Activated naive CD4-positive, alpha-beta T cell (primary cell): ENCODE measurements at regions not wholly inside any gene's neighbourhood (a gene's known extent, or its start where the extent isn't known, plus 50 kb on each side); places are given as distances from the start of the nearest gene placed in this dataset.

Experiments
- DNase-seq, 4 experiments: peaks; one replicate each; lab custom pipeline; 2025; lab: John Stamatoyannopoulos, UW

DNA sequence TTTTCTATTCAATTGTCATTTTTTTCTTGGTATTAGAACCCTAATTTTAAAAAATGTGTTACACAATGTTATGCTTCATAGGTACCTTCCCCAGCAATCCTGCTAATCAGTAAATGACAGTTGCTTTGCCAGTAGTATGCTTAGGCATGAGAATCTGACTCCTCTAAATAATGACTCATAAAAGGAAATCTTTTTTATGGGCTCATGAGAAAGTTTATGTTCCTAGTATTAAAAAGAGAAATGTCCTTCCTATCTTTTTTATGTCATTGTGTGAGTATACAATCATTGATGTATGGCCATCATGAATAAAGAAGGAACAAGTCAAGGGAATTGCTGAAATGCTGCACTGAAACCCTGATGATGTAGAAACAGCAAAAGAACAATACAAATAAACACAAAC is 1237.7 kb upstream of the PCDH20 start:
- no peak for DNase-seq

DNA sequence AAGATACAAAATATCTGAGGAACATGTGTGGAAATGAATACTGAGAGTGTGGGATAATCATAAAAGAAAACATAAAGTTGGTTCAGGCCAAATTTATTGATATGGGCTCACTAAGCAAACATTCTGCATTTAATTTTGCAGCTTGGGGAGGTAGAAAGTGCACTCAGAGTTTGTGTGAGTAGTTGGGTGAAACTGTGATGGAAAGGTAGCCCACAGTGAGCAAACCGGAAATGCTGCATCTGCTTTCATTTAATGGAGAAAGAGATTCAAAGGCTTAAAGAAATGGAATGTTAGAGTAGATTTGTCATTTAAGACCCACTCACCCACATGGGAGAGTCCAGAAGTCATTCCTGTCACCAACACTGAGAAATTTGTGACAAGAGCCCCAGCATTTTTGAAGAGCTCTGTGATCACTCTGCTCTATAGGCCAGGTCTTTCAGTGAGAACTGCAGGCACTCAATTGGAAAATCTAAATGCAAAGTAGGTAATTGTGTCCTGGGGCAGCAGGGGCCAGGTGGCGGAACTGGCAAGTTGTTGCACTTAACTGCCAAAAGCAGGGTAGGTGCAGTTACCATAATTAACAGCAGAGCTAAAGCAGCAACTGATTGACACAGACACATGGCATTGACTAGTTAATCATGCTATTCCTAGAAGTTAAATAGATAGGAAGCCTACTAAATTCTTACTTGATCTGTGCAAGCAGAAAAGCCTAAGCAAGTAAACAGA is 1228.3 kb upstream of the PCDH20 start:
- DNase-seq: no peak

DNA sequence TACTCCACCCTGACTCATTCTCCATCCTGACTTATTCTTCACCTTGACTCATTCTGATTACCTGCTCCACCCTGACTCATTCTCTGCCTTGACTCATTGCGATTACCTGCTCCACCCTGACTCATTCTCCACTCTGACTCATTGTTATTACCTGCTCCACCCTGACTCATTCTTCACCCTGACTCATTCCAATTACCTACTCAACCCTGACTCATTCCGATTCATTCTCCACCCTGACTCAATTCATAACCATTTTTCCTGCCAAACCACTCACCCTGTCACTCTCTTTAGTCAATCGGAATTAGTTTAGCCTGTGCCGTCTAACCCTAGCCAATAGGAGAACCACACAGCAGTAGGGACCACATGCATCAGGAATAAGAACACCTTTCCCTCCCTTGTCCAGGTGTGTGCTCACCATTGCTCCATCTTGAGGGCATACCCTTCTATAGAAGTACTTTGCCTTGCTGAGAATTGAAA is 1227.4 kb upstream of the PCDH20 start:
- DNase-seq: no peak

DNA sequence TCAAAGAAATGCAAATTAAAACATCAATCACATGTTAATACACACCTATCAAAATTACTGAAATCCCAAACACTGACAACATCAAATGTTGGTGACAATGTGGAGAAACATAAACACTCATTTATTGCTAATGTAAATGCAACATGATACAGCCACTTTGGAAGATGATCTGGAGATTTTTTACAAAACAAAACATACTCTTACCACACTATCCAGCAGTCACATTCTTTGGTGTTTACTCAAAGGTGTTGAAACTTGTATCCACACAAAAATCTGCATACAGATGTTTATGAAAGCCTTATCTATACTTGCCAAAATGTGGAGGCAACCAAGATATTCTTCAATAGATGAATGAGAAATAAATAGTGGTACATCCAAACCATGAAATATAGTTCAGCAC is 1219.5 kb upstream of the PCDH20 start:
- no peak for DNase-seq

DNA sequence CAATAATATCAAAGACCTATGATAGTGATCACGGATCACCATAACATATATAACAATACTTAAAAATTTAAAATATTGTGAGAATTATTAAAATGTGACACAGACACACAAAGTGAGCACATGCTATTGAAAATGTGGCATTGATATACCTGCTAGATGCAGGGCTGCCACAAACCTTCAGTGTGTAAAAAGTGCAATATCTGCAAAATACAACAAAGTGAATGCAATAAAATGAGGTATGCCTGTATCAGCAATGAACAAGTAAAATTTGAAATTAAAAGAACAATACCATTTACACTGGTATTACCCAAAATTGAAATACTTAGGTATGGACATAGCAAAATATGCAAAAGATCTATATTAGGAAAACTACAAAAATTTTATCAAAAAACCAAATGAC is 1217.8 kb upstream of the PCDH20 start:
- DNase-seq: no peak

DNA sequence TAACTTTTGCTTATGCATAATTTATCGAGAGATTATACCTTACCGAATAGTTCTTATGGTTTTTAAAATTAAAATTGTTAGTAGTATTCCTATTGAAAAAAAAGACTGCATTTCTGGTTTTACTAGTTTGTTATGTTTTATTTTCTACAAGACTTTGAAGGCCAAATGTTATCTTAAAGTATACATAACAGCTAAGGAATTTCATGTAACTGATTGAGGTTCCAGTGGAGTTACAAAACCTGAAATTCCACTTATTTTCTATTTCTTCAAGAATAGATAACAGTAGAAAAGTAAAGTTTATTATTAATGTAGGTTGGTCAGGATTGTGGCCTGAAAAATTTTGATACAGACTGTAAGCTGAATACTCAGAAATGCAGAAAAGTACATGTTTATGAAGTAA is 1216.0 kb upstream of the PCDH20 start:
- DNase-seq: no peak

DNA sequence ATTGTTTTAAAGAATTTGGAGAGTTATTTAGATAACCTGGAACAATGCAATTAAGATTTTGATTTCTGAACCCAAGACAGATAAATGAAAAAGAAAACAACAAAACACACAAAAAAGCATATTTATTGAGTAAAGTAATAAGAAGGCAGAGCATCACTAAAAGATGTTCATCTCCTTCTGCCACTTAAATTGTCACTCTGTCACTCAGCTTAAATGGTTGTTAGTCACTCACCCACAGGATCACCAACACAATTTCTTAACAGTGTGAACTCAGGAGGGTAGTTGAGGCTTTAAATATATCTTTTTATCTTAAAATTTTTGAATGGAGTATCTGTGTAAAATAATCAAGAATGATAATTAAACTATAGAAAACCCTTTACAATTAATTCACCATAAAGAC is 1215.5 kb upstream of the PCDH20 start:
- no peak for DNase-seq

DNA sequence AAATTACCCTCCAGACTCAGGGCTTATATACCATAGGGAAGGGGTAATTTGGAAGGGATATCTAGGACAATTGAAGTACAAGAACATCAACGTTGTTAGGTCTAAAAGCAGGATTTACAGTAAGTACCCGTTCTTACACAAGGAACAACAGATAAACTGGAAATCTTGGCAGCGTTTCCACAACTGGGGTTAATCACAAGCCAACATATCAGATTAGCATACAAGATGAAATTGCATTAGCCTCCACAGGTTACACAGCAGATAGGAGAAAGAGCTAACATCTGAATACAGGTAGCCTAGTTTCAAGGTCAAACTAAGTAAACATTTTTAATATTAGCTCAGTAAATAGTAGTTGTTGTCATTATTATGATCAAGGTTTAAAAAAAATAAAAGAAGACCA is 1214.0 kb upstream of the PCDH20 start:
- DNase-seq: no peak

DNA sequence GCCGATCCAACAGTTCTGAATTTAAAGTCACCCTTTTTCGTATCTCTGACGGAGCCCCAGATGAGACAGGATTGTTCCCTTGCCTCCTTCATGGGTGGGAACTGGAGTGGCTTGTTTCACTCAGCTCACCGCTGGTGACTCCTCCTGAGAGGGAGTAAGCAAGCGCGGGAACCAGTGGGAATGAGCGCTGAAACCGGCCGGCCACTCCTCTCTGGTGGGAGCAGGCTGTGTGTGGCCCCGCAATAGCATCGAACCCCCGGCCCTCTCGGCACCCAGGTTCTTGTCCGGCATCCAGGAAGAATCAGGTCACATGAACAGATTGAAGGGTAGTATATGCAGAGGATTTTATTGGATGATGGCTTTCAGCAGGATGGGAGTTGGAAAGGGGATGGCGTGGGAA is 1211.6 kb upstream of the PCDH20 start:
- no peak for DNase-seq

DNA sequence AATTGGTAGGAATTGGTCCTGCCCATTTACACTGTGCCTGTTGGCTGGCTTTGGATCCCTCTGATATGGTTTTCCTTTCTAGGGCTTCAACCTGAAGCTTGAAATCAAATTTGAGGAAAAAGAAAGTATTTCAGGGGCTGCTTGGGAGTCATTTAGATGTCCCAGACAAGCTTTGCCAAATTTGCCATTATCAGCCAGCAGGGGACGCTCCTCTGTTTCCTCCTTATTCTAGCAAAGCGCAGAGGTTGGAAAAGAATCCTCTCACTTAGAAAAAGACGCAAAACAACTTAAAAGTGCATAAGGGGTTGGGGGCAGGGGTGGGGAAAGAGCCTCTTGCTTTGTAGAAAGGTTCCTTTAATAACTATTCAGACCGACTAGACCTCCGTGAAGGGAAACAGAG is 1211.1 kb upstream of the PCDH20 start:
- no peak for DNase-seq

DNA sequence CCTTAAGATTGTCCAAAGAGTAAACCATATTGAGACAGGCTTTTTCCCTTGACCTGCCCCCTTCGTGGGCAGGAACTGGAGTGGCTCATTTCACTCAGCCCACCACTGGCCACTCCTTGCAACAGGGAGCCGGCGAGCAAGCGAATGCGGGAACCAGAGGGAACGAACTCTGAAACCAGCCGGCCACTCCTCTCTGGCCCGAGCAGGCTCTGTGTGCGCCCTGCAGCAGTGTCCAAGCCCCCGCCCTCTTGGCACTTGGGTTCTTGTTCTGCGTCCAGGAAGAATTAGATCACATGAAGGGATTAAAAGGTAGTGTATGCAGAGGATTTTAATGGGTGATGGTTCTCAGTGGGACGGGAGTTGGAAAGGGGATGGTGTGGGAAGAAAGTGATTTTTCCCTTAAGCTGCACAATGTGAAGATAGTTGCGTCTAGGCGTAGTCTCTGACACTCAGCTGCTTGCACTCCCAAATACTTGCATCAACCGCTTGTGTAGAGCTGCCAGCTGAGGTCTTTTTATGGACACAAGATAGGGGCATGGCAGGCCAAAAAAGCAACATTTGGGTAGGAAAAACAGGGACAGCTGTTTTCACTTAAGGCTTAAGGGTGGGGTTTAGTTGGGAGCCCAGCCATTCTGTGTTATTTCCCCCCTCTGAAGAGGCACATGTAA is 1209.7 kb upstream of the PCDH20 start:
- no peak for DNase-seq

DNA sequence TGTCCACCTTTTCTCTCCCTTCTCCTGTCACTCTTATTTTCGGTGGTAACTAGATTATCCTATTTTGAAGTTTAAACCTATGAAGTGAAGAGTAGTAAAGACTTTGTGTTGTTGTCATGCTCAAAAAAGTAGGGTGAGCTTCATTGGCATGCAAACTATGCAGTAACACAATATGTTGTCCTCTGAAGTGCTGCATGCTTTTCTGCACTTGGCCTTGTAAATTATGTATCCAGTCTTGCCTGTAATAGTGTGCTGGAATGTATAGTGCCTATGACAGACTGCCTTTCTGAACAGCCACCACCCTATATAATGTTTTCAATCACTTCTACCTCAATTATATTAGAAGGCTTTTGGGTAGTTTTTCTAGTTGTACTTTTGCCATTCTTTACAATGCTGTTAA is 1198.2 kb upstream of the PCDH20 start:
- DNase-seq: no peak

DNA sequence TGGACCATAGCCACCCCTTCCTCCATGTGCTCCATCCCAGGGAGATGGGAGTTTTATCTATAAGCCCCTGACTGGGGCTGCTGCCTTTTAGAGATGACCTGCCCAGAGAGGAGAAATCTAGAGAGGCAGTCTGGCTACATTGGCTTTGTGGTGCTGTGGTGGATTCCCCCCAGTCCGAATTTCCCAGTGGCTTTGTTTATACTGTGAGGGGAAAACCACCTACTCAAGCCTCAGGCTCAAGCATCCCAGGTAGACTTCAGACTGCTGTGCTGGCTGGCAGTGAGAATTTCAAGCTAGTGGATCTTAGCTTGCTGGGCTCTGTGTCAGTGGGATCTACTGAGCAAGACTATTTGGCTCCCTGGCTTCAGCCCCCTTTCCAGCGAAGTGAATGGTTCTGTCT is 1195.7 kb upstream of the PCDH20 start:
- DNase-seq: no peak

DNA sequence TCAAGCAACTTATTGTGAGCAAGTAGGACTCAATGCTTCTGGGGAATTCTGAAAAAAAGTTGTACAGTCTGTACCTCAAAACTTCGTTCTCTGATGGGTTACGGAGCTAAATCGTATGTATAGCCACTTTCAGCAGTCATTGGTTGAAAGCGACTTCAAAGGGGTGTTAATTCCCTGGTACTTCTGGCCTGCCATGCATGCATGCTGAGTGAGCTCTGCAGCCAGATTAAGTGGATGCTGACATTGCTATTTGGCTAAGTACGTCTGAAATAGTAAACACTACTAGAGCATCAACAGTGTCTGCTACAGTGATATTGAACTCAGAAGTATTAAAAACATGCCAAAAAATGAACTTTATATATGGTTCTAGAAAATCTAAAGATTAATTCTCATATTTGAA is 1183.1 kb upstream of the PCDH20 start:
- DNase-seq: no peak

DNA sequence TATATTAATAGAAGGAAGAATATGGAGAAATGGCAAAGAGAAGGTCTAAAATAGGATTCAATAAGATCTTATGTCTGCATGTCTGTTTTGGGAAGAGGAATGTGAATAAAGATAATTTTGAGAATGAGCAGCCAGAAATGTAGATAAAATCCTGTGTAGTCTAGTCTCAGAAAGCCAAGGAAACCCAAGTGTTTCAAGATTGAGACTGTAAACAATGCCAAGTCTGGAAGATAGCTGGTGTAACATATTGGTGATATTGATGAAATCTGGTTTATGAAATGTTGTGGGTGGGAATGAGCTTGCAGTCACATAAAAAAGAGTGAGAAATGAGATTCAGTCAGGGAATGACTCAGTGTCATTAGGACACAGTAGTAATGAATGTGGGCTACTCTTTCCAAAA is 1180.3 kb upstream of the PCDH20 start:
- DNase-seq: no peak

DNA sequence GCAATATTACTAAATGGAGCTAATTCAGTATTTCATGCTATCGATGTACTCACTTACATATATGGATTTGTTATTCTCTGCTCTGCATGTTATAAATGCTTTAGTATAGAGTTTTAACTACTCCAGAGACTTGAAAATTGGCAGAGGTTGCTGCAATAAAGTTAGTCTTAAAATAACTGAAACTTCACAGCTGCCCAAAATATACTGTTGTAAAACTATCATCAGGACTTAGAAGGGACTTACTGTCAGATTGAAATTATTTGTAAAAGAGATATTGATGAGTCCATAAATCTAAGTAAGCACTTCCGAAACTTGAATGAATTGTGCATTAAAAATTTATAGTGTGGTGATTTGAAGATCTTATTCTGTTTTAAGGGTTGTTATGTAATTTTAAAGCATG is 1178.2 kb upstream of the PCDH20 start:
- DNase-seq: no peak

DNA sequence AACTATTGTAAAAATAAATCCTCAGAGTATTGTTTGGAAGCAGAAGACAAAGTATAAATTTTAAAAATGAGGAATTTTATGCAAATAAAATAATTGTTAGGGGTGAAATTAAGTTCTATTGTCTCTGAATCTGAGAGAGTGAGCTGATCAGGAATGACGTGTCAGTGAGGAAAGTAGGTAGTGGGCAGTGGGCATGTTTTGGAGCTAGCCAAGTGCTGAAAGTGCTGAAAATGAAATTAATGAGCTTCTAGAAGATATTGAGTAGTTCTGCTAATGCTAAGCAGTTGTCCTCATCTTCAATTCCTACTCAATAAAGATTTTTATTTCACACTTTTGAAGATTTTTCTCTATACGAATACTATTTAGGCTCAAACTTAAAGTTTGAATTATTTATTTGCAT is 1167.8 kb upstream of the PCDH20 start:
- no peak for DNase-seq

DNA sequence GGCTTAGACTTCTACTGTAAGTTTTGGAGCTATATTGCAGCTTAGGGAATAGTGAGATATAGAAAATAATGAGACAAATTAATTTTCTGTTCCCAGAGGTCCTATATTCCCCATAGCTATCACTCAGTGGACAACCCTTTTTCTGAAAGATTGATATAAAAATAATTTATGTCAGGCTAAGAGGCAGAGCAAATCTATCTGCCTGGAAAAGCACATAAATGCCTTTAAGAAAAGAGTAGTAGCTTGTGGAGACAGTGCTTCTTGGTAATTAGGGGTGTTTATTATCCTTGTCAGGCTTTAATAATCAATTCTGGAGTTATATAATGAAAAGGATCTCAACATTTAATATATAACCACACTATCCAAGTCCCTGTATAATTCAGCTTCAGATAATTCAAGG is 1162.8 kb upstream of the PCDH20 start:
- DNase-seq: no peak

DNA sequence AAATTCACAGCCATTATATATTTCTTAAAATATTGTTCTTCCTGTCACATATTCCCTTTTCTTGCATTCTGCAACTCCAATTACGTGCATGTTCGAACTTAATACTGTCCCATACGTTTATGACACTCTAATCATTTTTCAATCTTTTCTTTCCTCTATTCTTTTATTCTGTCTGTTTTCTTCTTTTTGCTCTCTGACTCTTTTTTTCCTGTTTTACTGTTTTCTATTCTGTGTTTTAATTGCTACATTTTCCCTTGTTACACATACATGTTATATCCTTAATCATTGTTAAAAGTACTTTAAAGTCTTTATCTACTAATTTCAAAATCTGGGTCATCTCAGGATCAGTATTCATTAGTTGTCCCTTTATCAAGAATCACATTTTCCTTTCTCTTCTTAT is 1149.1 kb upstream of the PCDH20 start:
- no peak for DNase-seq

DNA sequence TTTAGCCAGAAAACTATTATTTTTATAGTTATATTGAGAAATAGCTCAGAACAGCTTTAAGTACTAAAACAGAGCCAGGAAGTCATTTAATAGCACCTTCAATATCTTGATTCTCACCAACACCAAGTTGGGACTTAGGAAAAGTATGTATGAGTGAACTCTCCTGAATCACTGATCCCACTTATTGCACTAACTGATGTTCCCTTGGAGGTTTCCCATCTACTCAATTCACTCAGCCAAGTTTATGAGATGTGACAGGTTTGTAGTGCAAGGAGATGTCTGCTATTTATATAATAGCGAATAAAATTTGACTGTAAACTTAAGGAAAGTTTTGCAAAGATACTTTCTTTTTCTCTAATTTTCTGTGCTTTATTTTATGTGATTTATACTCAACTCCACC is 1147.6 kb upstream of the PCDH20 start:
- DNase-seq: no peak

DNA sequence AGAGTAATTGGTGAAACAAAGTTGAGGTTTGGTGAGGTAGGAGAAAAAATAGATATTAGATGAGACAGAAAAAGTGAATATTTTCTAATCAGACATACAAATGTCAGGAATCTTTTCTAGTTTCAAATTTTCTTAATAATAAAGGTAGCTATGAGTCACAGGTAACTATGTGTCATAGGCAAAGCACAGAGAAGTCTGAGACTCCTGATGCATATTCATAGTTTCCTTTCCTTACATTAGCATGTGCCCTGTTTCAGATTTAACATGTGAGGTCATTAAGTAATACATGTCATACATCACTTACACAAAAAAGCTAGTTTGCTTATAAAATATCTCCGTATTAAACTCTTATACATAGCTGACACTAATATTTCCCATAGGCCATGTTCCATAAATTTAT is 1141.3 kb upstream of the PCDH20 start:
- no peak for DNase-seq

DNA sequence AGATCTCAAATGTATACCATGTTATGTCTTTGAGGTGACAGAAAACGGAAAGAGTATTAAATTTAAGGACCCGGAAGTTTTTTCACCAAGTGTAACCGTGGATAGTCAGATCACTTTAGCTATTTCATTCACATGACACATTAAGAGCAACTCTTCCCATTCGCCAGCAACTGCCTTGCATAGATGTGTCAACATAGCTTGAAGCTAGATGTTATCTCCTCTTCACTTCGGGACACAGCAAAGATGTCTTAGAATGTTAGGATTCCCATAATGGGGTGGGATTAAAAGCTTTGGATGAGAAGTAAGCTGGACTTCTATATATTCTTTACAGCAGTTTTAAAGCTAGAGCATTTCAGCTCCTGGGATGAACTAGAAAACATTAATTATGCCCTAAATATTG is 1135.9 kb upstream of the PCDH20 start:
- DNase-seq: no peak

DNA sequence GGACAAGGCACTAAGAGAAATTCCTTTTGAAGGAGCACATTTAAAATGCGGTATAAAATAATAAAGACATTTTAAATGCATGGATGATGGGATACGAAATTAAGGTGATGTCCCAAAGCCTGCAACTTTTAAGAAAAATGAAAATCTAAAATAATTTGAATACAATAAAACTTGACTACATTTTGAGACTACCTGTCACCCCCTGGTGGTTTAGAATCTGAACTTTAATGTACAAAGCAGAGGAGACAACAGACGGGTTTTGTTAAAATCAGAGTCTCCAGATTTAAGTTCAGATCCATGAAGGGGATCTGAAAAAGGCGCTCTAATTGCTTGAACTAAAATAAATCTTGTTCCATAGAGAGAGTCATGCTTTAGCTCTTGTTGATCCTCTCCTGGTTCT is 1129.3 kb upstream of the PCDH20 start:
- no peak for DNase-seq

DNA sequence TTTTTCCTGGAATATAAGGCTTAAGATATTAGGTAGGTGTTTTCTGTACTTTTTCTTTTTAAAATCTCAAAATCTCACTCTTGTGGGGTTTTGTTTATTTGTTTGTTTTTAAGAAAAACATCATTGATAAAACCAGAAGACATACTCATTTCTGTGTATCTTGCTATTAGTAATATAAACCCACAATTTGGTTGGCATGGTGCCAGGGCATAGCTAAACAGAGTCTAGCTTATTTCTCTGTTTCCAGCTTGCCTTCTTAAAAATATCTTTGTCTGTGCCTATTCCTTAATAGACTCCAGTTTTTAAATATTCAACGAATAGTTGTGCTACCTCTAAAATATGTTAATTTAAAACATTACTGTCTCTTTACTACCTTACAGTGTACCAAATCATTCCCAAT is 1121.9 kb upstream of the PCDH20 start:
- no peak for DNase-seq
